Transverse colon (tissue), 4 donors: ENCODE measurements at regions not wholly inside any gene's neighbourhood (a gene's known extent, or its start where the extent isn't known, plus 50 kb on each side); places are given as distances from the start of the nearest gene placed in this dataset.

ENCODE experiments used
- DNase-seq: peaks from one replicate; pipeline ENCODE4 v3.0.0-alpha.2; 2019
- H3K27ac ChIP-seq, 4 donors: fragments of 200-600 bp; sonication (generic); 2 replicates each; pipeline ENCODE4 v1.5.1; 2016 to 2018; ENCODE audit warnings: inconsistent platforms in 4 of 4
- H3K27me3 ChIP-seq: fragments of 200-600 bp; sonication (generic); 2 replicates; pipeline ENCODE4 v1.5.1; 2017; ENCODE audit warnings: inconsistent platforms
- H3K36me3 ChIP-seq, 4 donors: fragments of 200-600 bp; sonication (generic); 2 replicates each; pipeline ENCODE4 v1.5.1; 2017 to 2019; ENCODE audit warnings: inconsistent platforms in 4 of 4
- H3K4me1 ChIP-seq, 4 donors: fragments of 200-600 bp; sonication (generic); 2 replicates each; pipeline ENCODE4 v1.5.1; 2017 to 2020; ENCODE audit warnings: inconsistent platforms in 4 of 4
- H3K4me3 ChIP-seq, 4 donors: fragments of 200-600 bp; sonication (generic); 1 replicate in 1 of 4; 2 replicates in 3 of 4; pipeline versions ENCODE4 v1.5.1 to v1.6.1; 2017 to 2019; ENCODE audit warnings: inconsistent platforms in 4 of 4
- H3K9me3 ChIP-seq, 2 donors: fragments of 200-600 bp; sonication (generic); 2 replicates each; pipeline ENCODE4 v1.5.1; 2017 to 2019; ENCODE audit warnings: inconsistent platforms in 2 of 2
- CTCF ChIP-seq, 5 experiments: fragments of 200-600 bp in 3 of 5; fragments of 450-650 bp in 2 of 5; sonication (generic) in 3 of 5; IDR thresholded peaks; 1 replicate in 2 of 5; 2 replicates in 3 of 5; pipeline ENCODE4 v1.5.1; 2016 to 2017; ENCODE audit warnings: antibody characterized with exemption in 5 of 5, inconsistent platforms in 3 of 5, mild to moderate bottlenecking in 2 of 5, moderate library complexity in 1 of 5
- EP300 ChIP-seq: sonication (generic); formaldehyde crosslinking; IDR thresholded peaks from one replicate; pipeline ENCODE4 v1.6.1; 2017; ENCODE audit warnings: antibody characterized with exemption, low read depth
- POLR2A ChIP-seq: fragments of 450-650 bp; IDR thresholded peaks from one replicate; pipeline ENCODE4 v1.6.1; 2016; ENCODE audit warnings: antibody characterized with exemption, mild to moderate bottlenecking, moderate library complexity
- POLR2AphosphoS5 ChIP-seq, 3 donors: sonication (generic); formaldehyde crosslinking; IDR thresholded peaks; one replicate each; pipeline ENCODE4 v1.6.1; 2016; ENCODE audit warnings: antibody characterized with exemption in 3 of 3
- WGBS, 2 donors: methylation state at CpG; one replicate each; pipeline ENCODE4 v1.1.5; 2018; ENCODE audit warnings: low coverage in 1 of 2; 5-methylcytosine and 5-hydroxymethylcytosine counted together
- in situ Hi-C, 4 donors: fragments of 200-750 bp; cut with MboI; loops; one replicate each; pipeline versions ENCODE4 v1.15.0 to v1.15.1; 2017; ENCODE audit warnings: low sequenced_read_pairs in 3 of 4, low pct_ligation_motif_present in 1 of 4, low pct_unique_long_range_greater_than_20kb in 1 of 4
- intact Hi-C: fragments of 100-400 bp; cut with DNase I; formaldehyde crosslinking; loops from one replicate; pipeline ENCODE4 v1.15.1; 2023; ENCODE audit warnings: low total_unique reads

GRCh38 chr11:70841264-70841663, 411.1 kb downstream of the SHANK2 start:
- H3K27ac ChIP-seq = no peak overlapping the region
- no peaks in the 10 kb centered on the region for H3K4me1 ChIP-seq
- H3K36me3 ChIP-seq = no peaks in the 10 kb centered on the region
- WGBS, 2 donors = 98% methylated on average over 8 of the region's 8 CpGs; no CpG with 5 or more reads in 1 of the 2 donors
- H3K27me3 ChIP-seq = no peaks in the 10 kb centered on the region
- in situ Hi-C loops (no loop called here), intact Hi-C loops (no loop called here)
- TF ChIP-seq CTCF (IDR thresholded peaks at IDR 0.05) (no peak), POLR2A (no peak), POLR2AphosphoS5 (IDR thresholded peaks at IDR 0.05) (no peak), EP300 (no peak)
- no peak for DNase-seq
- no peak overlapping the region for H3K4me3 ChIP-seq
- H3K9me3 ChIP-seq = no peaks in the 10 kb centered on the region

GRCh38 chr11:70842256-70842655, 410.1 kb downstream of the SHANK2 start:
- H3K9me3 ChIP-seq = no peaks in the 10 kb centered on the region
- no peaks in the 10 kb centered on the region for H3K4me1 ChIP-seq
- intact Hi-C loops (no loop called here), in situ Hi-C loops (no loop called here)
- H3K36me3 ChIP-seq = no peaks in the 10 kb centered on the region
- H3K4me3 ChIP-seq = no peak overlapping the region
- no peak overlapping the region for H3K27ac ChIP-seq
- TF ChIP-seq EP300 (no peak), CTCF (IDR thresholded peaks at IDR 0.05) (no peak), POLR2A (no peak), POLR2AphosphoS5 (IDR thresholded peaks at IDR 0.05) (no peak)
- DNase-seq = no peak
- WGBS, 2 donors = 60 to 88% methylated on average over 2 to 6 of the region's 6 CpGs
- no peaks in the 10 kb centered on the region for H3K27me3 ChIP-seq

DNA sequence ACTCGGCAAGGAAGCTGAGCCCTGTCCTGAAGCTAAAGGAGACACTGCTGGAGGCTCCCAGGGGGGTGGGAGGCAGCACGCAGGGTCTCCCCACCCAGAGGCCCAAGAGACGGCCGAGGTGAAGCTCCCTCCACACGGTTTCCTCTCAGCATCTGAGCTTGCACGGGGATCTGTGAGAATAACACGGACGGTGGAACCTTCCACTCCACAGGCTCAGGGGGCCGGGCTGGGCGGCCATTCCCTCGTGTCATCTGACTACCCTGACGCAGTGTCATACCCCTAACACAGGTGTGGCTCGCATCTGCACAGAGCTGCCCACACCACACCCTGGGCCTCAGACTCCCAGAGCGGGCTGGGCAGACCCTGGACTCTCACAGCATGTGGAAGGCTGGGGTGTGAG, 409.7 kb downstream of the SHANK2 start:
- in situ Hi-C loops (no loop called here), intact Hi-C loops (no loop called here)
- 79% methylated on average over 14 of the region's 14 CpGs; no CpG with 5 or more reads in 1 of the 2 donors for WGBS, 2 donors
- Histone ChIP-seq H3K36me3 (no peaks in the 10 kb centered on the region), H3K27me3 (no peaks in the 10 kb centered on the region), H3K4me1 (no peaks in the 10 kb centered on the region), H3K9me3 (no peaks in the 10 kb centered on the region), H3K27ac (no peak overlapping the region), H3K4me3 (no peak overlapping the region)
- no peak for DNase-seq
- TF ChIP-seq CTCF (IDR thresholded peaks at IDR 0.05) = no peak
- TF ChIP-seq EP300 = no peak
- no peak for TF ChIP-seq POLR2AphosphoS5 (IDR thresholded peaks at IDR 0.05)

DNA sequence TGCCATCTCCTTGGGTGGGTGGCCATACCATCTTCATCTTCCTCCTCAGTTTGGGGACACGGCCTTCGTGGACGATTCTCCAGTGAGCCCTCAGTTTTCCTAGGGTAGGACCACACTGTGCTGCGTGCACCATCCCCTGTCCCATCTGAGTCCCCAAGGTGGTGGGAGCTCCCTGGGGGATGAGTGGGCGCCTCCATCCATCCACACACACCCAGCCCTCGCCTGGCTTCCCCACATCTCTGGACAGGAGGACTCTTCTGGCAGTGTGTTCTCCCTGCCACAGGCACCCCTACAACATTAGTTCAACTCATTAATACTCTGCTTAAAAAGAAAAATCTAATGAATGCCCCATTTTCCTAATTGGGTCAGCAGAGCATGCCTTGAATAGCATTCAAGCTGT, 408.5 kb downstream of the SHANK2 start:
- H3K4me1 ChIP-seq = no peaks in the 10 kb centered on the region
- H3K9me3 ChIP-seq = no peaks in the 10 kb centered on the region
- no peak overlapping the region for H3K4me3 ChIP-seq
- H3K27ac ChIP-seq = no peak overlapping the region
- DNase-seq = no peak
- H3K36me3 ChIP-seq = no peaks in the 10 kb centered on the region
- TF ChIP-seq CTCF (IDR thresholded peaks at IDR 0.05) = no peak
- no peak for TF ChIP-seq EP300
- TF ChIP-seq POLR2AphosphoS5 (IDR thresholded peaks at IDR 0.05) = no peak
- TF ChIP-seq POLR2A = no peak
- intact Hi-C loops (no loop called here), in situ Hi-C loops (no loop called here)
- whole genome bisulfite sequencing, 2 donors = 96% methylated on average over 6 of the region's 6 CpGs; no CpG with 5 or more reads in 1 of the 2 donors
- H3K27me3 ChIP-seq = no peaks in the 10 kb centered on the region
